ENCODE measurements at regions not wholly inside any gene's neighbourhood (a gene's known extent, or its start where the extent isn't known, plus 50 kb on each side); places are given as distances from the start of the nearest gene placed in this dataset.
"Not testable (repeated sequence)": the region's sequence is repeated elsewhere in the genome, so short reads cannot be mapped to it uniquely, and the experiment has no call there.

DNA sequence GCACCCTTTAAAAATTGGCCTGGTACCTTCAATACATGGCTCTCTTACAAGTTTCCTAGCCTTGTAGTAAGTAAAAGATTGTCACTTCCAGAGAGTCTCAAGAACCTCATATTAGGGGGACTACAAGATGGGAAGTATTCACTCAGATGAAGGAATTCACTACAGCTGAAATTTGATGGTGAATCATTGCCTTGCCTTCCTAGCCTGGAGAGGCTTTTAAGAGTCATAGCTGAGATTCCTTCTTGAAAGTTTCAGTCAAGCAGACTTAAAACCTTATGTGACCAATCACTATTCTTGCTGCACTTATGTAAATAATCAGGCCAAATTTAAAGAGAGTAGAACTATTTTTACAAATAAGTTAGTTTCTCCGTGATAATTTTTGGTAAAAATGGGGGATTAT, 451.6 kb downstream of the TRHDE start:
- no peak for DNase-seq

DNA sequence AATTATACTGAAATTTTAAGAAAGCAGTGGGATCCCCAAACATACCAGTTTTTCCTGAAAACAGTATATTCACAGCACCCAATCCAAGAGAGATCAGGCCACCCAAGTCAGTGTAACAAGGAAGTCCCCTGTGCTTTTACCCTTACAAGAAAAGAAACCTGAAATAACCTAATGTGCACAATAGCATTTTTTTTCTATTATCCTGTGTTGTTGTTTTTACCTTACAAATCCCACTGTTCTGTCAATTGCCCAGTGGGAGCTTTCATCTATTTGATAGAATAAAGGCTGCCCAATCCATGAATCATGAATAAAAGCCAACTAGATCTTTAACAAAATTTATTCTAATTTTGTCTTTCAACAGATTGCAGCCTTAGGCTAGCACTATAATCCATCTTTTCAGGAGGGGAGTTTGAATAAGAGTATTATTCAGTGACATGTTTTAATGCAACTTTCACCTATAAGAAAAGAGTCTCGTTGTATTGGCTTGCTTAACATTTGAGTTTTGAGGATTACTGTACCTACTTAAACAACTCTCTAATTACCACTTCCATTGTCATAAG, 457.4 kb downstream of the TRHDE start:
- no peak for DNase-seq

DNA sequence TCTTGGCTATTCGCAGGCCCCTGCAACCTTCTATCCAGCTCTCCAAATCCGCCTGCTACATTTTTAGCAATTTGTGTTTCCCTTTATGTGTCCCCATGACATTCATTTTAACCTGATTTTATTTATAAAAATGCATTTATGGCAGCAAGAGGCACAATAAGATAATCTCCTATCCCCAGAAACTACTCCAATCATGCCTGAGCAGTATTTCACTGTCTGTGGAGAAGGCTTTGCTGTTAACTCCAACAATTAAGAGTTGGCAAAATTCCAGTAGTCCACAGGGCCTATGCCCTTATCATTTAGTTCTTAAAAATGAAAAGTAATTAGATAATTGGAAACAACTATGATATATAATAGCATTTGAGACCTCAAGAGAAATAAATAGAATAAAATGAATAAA, 462.4 kb downstream of the TRHDE start:
- peak; percentile 11 for DNase-seq

DNA sequence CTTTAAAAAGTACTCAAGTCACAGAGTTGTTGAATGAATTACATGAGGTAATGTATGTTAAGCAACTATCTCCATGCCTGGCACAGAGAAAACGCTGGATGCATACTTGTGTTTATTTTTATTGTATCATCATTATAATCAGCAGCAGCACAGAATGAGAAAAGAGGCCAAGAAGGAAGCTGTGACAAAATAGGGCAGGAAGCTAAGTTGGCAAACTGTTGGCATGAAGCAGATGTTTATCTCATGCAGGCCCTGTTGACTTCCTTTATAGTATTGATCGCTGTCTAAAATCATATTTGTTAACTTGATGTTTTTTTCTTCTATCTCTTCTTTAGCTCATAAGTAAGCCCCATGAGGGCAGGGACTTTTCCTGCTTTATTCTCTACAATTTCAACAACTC, 466.6 kb downstream of the TRHDE start:
- DNase-seq, result peak; percentile 6

DNA sequence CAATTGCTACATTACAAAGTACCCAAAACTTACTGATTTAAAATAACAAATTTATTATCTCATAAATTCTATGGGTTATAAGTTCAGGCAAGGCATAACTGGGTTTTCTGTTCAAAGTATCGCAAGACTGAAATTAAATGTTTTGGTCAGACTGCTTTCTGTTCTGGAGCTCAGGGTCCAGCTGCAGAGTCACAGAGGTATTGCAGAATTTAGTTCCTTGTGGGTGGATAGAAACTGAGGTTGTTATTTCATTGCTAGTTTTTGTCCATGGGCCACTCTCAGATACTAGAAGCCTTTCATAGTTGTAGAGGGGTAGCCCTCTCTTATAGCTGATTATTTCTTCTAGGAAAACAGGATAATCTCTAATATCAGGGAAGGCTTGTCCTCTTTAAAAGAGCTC, 467.9 kb downstream of the TRHDE start:
- no peak for DNase-seq

DNA sequence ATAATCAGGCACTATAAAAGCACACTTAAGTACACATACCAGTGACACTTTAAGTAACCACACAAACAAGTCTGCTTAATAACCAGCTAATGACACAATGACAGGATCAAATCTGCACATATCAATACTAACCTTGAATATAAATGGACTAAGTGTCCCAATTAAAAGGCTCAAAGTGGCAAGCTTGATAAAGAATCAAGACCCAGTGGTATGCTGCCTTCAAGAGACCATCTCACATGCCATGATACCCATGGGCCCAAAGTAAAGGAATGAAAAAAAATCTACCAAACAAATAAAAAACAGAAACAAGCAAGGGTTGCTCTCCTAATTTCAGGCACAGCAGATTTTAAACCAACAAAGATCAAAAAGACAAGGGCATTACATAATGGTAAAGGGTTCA, 470.4 kb downstream of the TRHDE start:
- no peak for DNase-seq

DNA sequence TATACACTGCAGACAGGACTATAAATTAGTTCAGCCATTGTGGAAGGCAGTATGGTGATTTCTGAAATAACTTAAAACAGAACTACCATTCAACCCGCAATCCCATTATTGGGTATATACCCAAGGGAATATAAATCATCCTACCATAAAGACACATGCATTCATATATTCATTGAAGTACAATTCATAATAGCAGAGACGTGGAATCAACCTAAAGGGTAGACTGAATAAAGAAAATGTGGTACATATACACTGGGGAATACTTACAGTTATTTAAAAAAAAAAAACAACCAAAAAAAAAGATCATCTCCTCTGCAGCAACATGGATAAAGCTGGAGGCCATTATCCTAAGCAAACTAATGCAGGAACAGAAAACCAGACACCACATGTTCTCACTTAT, 473.9 kb downstream of the TRHDE start:
- DNase-seq, result no peak

DNA sequence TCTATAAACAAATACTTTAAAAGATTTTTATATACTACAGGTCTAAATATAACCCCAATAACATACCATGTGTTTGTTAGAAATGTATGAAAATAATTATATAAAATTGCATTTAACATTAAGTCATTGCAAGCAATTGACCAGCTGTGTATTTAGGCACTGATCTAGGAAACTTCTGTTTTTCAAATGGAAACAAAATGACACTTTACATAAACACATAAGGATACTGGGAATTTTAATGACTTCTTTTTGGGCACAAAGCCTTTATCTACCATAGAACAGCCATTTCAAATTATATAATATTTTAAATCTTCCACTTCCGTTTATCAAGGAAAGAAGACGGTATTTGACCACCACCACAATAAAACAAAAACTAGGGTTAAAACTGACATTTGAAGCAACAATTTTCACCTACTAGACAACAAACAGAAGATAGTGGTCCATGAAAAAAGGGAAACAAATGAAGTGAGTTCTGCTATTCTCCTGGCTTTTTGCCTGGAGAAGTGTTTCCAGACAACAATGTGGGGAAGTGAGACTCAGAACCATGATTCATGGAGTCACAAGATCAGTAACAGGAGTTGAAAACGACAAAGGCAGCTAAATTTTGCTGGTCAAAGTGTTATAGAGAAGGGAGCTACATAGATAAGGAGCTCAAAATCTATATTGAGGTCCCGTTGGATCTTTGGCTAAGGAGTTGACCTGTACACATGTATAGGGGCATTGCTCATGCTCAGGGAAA, 475.1 kb downstream of the TRHDE start:
- no peak for DNase-seq

DNA sequence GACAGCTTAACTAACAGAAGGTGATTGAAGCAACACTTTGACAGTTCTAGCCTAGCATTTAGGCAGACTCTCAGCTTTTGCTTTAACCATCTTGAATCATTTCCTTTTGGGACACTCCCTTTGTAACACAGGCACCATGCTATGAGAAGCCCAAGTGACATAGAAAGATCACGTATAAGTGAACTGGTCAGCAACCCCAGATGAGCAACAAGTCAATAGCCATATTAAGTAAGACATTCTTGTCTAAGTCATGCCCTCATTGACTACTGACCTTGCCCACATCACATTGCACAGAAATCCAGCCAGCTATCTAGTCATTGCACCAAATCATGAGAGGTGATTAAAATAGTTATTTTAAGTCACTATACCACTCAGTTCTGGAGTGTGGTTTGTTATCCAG, 476.8 kb downstream of the TRHDE start:
- no peak for DNase-seq

DNA sequence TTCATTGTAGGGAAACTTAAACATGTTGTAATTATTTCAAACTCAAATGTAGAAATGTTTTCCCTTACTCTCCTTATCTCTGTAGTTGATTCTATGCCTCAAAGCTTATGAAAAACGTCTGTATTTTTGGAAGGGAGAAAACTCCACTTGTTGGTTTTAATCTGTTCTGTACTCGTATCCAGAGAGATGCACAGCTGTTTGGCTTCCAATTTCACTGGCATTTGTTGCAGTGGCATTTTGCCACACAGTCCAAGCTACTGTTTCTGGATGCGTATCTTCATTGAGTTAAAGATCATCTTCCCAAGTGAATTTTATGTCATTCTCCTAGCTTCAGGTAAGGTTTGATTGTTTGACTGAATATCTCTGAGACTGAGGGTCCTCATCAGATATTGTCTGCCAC, 481.4 kb downstream of the TRHDE start:
- no peak for DNase-seq

DNA sequence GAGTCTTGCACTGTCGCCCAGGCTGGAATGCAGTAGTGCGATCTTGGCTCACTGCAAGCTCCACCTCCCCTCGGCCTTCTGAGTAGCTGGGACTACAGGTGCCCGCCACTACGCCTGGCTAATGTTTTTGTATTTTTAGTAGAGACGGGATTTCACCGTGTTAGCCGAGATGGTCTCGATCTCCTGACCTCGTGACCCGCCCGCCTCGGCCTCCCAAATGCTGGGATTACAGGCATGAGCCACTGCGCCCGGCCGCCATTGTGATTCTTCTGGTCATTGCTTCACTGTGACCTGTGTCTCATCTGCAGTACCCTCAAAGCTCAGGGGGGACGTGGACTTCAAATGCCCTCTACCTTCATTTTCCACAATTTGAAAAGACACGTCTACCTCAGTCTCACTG, 481.9 kb downstream of the TRHDE start:
- DNase-seq, result not testable (repeated sequence)

DNA sequence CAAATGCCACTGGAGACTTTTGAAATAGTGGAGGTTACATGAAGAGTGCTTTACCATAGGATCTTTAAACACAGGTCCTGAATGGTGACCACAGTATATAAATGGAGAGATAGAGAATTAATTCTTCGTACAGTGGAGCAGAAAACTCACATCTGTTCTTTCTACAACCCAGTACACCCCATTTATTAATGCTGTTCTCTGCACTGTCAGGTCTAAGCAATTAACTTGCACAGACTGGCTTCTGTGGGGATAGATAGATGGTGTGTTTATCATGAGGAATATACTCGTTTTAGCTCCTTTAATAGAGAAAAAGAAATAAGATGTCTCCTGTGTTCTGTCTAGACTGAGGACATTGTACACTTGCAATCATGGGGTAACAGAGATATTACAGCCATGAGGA, 494.3 kb downstream of the TRHDE start:
- no peak for DNase-seq

DNA sequence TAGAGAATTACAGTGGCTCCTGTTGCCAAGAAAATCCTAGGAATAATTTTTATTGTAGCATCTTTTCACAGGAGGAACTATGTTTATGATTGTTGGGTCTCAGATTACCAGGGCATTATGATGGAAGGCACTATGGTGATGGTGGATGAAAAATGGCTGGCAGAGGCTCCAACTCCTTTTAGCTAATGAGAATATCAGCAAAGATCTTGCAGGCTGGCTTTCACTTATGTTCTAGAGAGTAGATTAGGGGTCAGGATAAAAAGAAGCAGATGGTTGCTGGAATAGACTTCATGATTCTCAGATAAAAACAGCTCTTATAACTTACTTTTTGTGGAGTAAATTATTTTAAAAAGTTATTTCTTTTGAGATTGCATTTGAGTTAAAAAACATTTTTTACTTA, 501.9 kb downstream of the TRHDE start:
- DNase-seq, result no peak

DNA sequence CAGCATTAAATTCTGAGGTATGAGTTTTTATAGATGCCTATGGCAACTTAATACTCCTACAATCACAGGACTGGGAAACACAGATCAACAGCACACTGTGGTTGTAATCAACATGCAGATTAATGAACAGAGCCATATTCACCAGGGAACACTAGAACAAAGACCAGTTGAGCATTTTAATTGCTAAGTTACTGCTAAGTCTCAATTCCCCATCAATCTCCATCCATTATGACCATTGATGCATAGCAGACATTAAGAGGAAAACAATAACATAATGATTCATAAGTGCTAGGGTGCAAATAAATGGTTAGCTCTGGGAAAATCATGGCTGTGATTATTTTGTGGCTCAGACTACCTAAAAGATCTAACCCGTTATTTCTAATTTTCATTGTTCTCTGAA, 505.6 kb downstream of the TRHDE start:
- no peak for DNase-seq

DNA sequence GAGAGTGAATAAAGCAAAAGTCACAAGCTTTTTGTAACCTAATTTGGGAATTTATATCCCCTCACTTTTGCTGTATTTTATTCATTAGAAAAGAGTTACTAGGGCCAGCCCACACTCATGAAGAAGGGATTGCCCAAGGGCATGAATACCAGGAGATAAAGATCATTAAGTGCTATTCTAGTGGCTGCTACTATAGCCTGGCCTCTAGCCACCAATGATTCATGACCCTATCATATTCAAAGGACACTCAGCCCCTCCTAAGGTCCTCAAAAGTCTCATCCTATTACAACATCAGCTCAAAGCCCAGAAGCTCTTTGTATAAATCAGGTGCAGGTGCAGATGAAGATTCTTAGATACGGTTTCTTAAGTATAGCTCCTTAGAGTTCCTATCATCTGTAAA, 518.1 kb downstream of the TRHDE start:
- no peak for DNase-seq

DNA sequence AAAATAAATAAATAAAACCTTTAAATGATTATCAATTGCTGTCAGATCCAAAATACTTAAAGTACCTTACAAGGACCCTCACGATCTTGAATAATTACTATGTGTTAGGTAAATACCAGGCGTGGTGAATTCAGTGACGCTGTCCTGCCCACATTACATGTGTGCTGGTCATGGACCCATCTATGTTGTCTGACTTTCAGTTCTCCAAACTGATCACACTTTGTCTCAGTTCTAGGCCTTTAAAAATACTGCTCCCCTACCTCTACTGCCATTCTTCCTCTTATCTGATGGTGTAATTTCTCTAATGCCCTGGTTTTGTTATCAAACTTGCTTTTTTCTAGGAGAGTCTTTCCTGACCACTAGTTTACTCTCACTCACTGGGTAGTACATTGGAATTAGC, 520.7 kb downstream of the TRHDE start:
- no peak for DNase-seq

DNA sequence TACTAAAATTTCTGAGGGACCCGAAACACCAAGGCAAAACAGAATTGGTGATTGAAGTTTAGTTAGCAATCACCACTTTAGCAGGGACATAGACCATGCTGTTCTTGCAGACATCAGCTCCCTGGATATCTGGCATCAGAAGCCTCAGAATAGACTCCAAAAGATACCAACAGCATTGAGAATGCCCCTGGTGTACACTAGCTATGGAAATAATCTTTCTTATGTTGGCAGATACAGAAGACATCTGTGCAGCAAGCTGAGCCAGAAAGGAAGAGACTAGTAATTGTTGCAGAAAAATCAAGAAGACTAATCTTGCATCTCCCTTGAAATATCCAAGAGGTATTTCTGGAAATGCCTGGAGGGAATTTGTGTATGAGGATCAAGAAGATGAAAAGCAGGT, 521.6 kb downstream of the TRHDE start:
- no peak for DNase-seq

DNA sequence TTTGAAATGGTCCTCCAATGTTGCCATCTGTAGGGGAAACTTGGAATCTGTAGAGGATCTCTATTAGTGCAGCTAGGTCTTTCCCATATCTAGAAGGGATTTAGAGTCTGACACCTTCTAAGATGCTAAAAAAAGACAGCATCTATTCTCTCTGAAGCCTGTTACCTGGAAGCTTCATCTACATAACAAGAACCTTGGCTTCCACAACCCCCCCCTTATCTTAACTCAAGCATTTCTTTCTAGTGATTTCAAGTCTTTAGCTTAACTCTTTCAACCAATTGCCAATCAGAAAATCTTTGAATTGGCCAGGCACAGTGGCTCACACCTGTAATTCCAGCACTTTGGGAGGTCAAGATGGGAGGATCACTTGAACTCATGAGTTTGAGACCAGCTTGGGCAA, 543.3 kb downstream of the TRHDE start:
- no peak for DNase-seq

DNA sequence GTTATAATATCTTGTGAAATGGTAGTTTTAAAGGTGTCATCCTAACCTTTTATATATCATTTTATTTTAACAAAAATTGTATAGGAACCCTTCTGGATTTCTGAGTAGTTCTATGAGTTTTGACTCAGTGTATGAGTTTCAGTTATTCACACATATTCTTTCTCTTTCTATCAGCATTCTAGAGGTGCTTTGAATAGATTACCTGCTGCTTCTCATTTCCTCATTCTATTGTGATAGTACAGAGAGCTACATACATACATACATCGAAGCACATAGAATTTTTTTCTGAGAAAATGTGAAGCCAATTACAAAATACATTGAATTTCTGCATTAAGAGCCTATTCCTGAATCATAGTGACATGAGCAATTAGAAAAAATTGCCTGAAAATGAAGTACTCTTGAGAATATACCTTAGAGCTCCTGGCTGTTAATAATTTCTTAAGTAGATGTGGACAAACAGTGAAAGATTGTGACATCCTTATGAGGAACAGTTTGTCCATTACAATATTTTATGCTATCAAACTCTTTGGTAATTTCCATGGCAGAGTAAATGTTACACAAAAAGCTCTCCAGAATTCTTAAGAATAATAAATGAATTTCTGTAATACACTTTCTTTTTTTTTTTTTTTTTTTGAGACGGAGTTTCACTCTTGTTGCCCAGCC, 556.6 kb downstream of the TRHDE start:
- no peak for DNase-seq

DNA sequence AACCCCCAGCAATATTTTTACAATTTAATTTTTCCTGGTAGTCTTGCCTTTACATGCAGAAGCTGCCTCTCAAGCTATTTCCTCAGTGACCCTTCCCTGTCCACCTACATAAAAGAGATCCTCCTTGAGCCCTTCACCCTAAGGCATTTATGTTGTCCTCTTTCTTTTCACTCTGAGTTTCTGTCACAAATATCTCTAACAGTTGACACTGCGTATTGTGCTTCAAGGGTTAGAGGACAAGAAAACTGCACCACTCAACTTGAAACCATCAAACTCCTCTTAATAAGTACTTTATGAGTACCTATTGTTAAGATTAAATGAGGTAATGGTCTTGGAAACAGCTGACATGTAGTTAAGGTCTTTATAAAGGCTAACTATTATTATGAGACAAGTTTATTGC, 557.7 kb downstream of the TRHDE start:
- no peak for DNase-seq

DNA sequence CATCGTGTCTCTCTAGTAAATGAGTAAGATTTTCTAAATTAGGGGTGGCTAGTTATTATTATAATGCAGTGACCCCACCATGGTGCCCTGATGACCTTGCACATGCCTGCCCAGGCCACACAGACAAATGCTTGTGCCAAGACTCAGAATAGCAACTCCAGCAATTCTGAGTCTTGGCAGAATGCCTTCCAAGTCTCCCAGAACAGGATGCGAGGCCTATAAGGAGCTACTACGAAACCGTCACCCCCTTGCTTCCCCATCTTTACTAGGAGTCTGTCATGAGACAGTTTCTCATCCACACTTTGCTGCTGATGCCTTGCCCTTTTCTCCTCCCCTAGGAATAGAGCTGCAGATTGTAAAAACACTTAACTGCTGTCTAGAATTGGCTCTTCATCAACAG, 559.9 kb downstream of the TRHDE start:
- DNase-seq, result no peak

DNA sequence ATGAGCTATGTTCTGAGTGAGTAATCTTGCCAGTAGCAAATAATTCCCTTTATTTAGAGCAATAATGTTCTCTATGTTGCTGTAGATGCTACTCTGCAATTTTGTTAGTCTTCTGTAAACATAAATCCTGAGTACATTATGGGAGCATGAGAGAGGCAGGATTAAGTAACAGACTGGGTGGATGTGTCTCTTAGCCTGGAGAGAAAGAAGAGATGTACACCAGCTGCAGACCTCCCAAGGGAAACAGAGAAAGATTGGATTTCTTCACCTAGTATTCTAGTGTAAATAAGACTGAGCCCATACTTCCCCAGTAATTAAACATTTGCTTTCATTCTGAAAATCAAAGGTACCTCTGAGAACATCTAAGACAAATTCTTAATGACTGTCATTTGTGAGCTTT, 564.0 kb downstream of the TRHDE start:
- DNase-seq, result no peak

DNA sequence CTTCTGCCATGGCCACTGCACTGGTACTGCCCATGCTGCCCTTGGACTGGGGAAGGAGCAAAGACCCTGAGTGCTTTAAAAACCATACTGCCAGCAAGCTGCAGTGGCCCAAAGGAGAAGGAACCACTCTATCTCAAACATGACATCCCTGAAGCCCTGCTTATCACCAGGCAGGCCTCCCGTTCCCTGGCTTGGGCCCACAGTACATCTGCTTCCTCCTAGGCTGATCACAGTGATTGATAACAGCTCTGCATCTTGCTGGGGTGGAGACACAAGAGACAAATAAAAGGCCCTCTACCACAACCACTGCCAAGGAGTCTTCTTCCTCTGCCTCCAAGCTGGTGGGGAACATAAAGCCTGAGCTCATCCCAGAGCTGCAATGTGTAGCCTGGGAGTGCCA, 567.5 kb downstream of the TRHDE start:
- DNase-seq, result peak; percentile 49

DNA sequence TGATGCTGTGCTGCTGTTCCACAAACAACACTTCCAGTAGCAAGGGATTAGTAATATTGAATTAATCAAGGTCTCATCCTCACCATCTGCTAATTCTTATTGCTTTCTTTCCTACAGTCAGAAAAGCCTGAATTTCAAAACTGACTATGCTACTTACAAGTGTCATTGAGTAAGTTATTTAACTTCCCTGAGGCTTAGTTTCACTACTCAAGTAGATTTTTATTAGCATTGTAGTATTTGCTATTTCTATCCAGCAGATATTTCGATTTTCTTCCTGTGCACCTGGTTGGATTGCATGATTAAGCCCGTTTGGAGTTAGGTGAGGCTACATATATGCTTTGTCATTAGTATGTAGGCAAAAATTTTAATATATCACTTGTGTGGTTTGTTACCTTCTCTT, 591.5 kb downstream of the TRHDE start:
- no peak for DNase-seq

DNA sequence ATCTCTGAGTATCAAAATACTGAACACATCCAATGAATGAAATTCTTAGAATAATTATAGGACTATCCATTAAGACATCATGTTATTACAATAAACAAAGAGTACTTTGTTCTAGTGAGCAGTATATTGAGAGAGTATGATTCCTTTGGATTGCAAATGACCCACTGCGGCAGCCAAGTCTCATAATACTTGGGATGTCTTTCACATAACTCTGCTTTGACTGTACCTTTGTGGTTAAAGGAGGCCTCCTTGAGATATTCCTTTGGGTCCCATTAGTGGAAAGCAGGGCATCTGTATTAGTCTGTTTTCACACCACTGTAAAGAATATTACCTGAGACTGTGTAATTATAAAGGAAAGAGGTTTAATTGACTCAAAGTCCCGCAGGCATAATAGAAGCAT, 593.8 kb downstream of the TRHDE start:
- DNase-seq, result no peak
